ENCODE measurements at regions not wholly inside any gene's neighbourhood (a gene's known extent, or its start where the extent isn't known, plus 50 kb on each side); places are given as distances from the start of the nearest gene placed in this dataset.

DNA sequence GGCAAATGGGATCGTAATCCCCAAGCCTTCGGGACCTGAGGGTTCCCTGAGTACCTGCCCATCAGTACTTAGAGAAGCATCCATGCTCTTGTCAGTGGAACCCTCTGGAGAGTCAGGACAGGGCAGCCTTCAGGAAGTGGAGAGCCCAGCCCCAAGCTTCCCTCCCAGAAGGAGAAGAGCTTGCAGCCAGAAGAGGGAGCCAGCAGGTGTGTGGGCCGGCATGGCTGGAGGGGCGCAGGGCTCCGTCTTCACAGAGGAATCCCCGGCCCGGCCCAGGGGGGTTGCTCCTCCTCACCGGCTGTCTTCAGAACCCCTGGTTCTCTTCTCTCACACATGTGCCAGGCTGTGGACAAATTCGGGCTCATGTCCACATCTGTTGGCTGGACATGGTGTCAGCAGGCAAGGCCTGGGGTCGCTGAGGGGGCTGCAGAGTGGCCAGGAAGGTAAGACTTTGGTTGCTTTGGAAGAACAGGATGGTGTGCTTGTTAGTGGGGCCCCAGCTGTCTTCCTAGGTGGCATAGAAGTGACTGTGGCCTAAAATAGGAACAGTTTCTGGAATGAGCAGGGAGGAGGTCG lies 58.9 kb upstream of the RXRA start:
- no peak overlapping the region for H3K4me2 ChIP-seq (ENCODE audit: insufficient read depth, low read length)
- H3K4me3 ChIP-seq (replicated peaks in 1 of 3; ENCODE audit: insufficient read depth in 1 of 3, low read depth in 1 of 3, low read length in 3 of 3), result no peak overlapping the region
- BruUV-seq (replicated peaks), result no TSS peak
- no peaks in the 10 kb centered on the region for H4K20me1 ChIP-seq (replicated peaks; ENCODE audit: control insufficient read depth, extremely low read depth, insufficient read depth, low read length)
- H3K9ac ChIP-seq (replicated peaks; ENCODE audit: extremely low read depth, insufficient read depth, low read length), result no peak overlapping the region
- TF ChIP-seq JUN (IDR thresholded peaks at IDR 0.05; ENCODE audit: borderline replicate concordance, insufficient read depth, insufficient read length, low read depth) (no peak), POLR2A (IDR thresholded peaks at IDR 0.05; ENCODE audit: low read depth, low read length) (no peak)
- TF ChIP-seq, protein P1, sequence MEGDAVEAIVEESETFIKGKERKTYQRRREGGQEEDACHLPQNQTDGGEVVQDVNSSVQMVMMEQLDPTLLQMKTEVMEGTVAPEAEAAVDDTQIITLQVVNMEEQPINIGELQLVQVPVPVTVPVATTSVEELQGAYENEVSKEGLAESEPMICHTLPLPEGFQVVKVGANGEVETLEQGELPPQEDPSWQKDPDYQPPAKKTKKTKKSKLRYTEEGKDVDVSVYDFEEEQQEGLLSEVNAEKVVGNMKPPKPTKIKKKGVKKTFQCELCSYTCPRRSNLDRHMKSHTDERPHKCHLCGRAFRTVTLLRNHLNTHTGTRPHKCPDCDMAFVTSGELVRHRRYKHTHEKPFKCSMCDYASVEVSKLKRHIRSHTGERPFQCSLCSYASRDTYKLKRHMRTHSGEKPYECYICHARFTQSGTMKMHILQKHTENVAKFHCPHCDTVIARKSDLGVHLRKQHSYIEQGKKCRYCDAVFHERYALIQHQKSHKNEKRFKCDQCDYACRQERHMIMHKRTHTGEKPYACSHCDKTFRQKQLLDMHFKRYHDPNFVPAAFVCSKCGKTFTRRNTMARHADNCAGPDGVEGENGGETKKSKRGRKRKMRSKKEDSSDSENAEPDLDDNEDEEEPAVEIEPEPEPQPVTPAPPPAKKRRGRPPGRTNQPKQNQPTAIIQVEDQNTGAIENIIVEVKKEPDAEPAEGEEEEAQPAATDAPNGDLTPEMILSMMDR (IDR thresholded peaks at IDR 0.05; ENCODE audit: extremely low read depth in 1 of 2, insufficient read depth in 1 of 2, low read depth in 1 of 2, low read length in 2 of 2), result no peak
- TF ChIP-seq, protein P2, sequence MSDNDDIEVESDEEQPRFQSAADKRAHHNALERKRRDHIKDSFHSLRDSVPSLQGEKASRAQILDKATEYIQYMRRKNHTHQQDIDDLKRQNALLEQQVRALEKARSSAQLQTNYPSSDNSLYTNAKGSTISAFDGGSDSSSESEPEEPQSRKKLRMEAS (IDR thresholded peaks at IDR 0.05; ENCODE audit: insufficient read depth, insufficient read length), result no peak
- H3K27me3 ChIP-seq (ENCODE audit: control insufficient read depth in 2 of 2, insufficient read depth in 2 of 2, low read length in 2 of 2), result peaks cover 0 to 2% of the 10 kb centered on the region in 2 experiments
- H3K36me3 ChIP-seq (ENCODE audit: control insufficient read depth in 2 of 2, extremely low read depth in 1 of 2, insufficient read depth in 2 of 2, low read length in 2 of 2), result no peaks in the 10 kb centered on the region
- intact Hi-C loops (cut with micrococcal nuclease), result no loop called here
- POLR2A ChIA-PET, result no interaction called here
- DNase-seq (ENCODE audit: low read depth, low spot score), result no peak
- H2AFZ ChIP-seq (ENCODE audit: low read depth, low read length), result no peak overlapping the region
- dilution Hi-C loops (cut with MboI; ENCODE audit: extremely low pct_ligation_motif_present, low sequenced_read_pairs), result no loop called here
- H3K27ac ChIP-seq (ENCODE audit: insufficient read depth, low read depth, low read length), result no peak overlapping the region
- H3K79me2 ChIP-seq (ENCODE audit: control insufficient read depth, insufficient read depth, low read length), result no peaks in the 10 kb centered on the region
- H3K4me1 ChIP-seq (ENCODE audit: control insufficient read depth, extremely low read depth, insufficient read depth, low read length), result no peaks in the 10 kb centered on the region
- no peaks in the 10 kb centered on the region for H3K9me3 ChIP-seq (replicated peaks; ENCODE audit: control insufficient read depth, insufficient read depth, low read length)
- CTCF ChIA-PET, result interaction anchor here (1.3 kb wide), 1 partner anchor 176 kb away, joined by 4 read pairs; no protein-coding TSS in a partner anchor
- H3K9me1 ChIP-seq (replicated peaks; ENCODE audit: control insufficient read depth, extremely low read depth, insufficient read depth, low read length), result no peaks in the 10 kb centered on the region
- no peak for FAIRE-seq

Data from endothelial cell of umbilical vein (primary cell).